OCI-LY7 (cell line): ENCODE measurements at regions not wholly inside any gene's neighbourhood (a gene's known extent, or its start where the extent isn't known, plus 50 kb on each side); places are given as distances from the start of the nearest gene placed in this dataset.

Experiments used
- BruUV-seq: library from RNA; stranded (reverse); fragments of 400-500 nt; replicated peaks from 2 replicates; lab custom pipeline; 2021; lab: Mats Ljungman, UMichigan
- CTCF ChIA-PET: fragments of 300-600 bp; sonication (Branson Sonifier 250); formaldehyde crosslinking; loops from one replicate; lab custom pipeline; 2022; ENCODE audit warnings: antibody characterized with exemption; ENCODE audit not compliant: unreplicated experiment; lab: Charles Lee
- POLR2A ChIA-PET: fragments of 300-600 bp; sonication (Branson Sonifier 250); formaldehyde crosslinking; loops from one replicate; lab custom pipeline; 2022; ENCODE audit warnings: antibody characterized with exemption; lab: Charles Lee
- DNase-seq: peaks from one replicate; pipeline ENCODE4 v3.0.0-alpha.2; 2015; ENCODE audit warnings: low spot score
- H2AFZ ChIP-seq: fragments of 200-600 bp; sonication (generic), shearing (Covaris generic); 2 replicates; pipeline ENCODE4 v1.6.1; 2014; ENCODE audit warnings: mild to moderate bottlenecking, antibody characterized with exemption, low read length, moderate library complexity
- H3K27ac ChIP-seq: fragments of 200-600 bp; sonication (generic); 2 replicates; pipeline ENCODE4 v1.5.1; 2014; ENCODE audit warnings: mixed run types, low read depth, mild to moderate bottlenecking, moderate library complexity, low read length, inconsistent platforms; ENCODE audit not compliant: poor library complexity, severe bottlenecking
- H3K36me3 ChIP-seq: fragments of 200-600 bp; sonication (generic); 2 replicates; pipeline ENCODE4 v1.6.1; 2014; ENCODE audit warnings: mild to moderate bottlenecking, antibody characterized with exemption, low read length, moderate library complexity, mixed read lengths; ENCODE audit not compliant: insufficient read depth
- H3K4me1 ChIP-seq: fragments of 200-600 bp; sonication (generic); 2 replicates; pipeline ENCODE4 v1.5.1; 2014; ENCODE audit warnings: mild to moderate bottlenecking, low read length; ENCODE audit not compliant: insufficient read depth, poor library complexity, severe bottlenecking
- H3K4me2 ChIP-seq: fragments of 200-600 bp; sonication (generic); 2 replicates; pipeline ENCODE4 v1.6.1; 2014; ENCODE audit warnings: mild to moderate bottlenecking, low read length
- H3K4me3 ChIP-seq: fragments of 200-600 bp; sonication (generic); 2 replicates; pipeline ENCODE4 v1.5.1; 2014; ENCODE audit warnings: mild to moderate bottlenecking, low read depth, low read length; ENCODE audit not compliant: poor library complexity, severe bottlenecking
- H3K79me2 ChIP-seq: fragments of 200-600 bp; sonication (generic); 2 replicates; pipeline ENCODE4 v1.6.1; 2016; ENCODE audit warnings: low read depth, mild to moderate bottlenecking, low read length, moderate library complexity, mixed read lengths; ENCODE audit not compliant: insufficient read depth
- H3K9me2 ChIP-seq: fragments of 200-600 bp; sonication (generic); 2 replicates; pipeline ENCODE4 v1.6.1; 2016; ENCODE audit warnings: mild to moderate bottlenecking, low read length, mixed read lengths; ENCODE audit not compliant: insufficient read depth
- H3K9me3 ChIP-seq: fragments of 200-600 bp; sonication (generic); 2 replicates; pipeline ENCODE4 v1.6.1; 2014; ENCODE audit warnings: mild to moderate bottlenecking, mixed run types, low read length, mixed read lengths
- H4K20me1 ChIP-seq: fragments of 200-600 bp; sonication (generic); 2 replicates; pipeline ENCODE4 v1.6.1; 2014; ENCODE audit warnings: mild to moderate bottlenecking, antibody characterized with exemption, low read length, moderate library complexity, mixed read lengths; ENCODE audit not compliant: insufficient read depth
- EZH2phosphoT487 ChIP-seq: fragments of 200-600 bp; sonication (generic); IDR thresholded peaks from 2 replicates; pipeline ENCODE4 v1.6.1; 2018; ENCODE audit warnings: low read depth, borderline replicate concordance, mild to moderate bottlenecking, mixed run types, antibody characterized with exemption, low read length, moderate library complexity, mixed read lengths
- intact Hi-C: fragments of 100-400 bp; cut with micrococcal nuclease; formaldehyde crosslinking; loops from one replicate; pipeline ENCODE4 v1.10.0; 2022; ENCODE audit not compliant: unreplicated experiment
- TF ChIP-seq, protein P1 (sequence below): fragments of 200-600 bp; sonication (generic); conservative IDR thresholded peaks from 2 replicates; pipeline ENCODE4 v1.5.1; 2014; ENCODE audit warnings: mild to moderate bottlenecking, antibody characterized with exemption, low read length, moderate library complexity, mixed read lengths

DNA sequence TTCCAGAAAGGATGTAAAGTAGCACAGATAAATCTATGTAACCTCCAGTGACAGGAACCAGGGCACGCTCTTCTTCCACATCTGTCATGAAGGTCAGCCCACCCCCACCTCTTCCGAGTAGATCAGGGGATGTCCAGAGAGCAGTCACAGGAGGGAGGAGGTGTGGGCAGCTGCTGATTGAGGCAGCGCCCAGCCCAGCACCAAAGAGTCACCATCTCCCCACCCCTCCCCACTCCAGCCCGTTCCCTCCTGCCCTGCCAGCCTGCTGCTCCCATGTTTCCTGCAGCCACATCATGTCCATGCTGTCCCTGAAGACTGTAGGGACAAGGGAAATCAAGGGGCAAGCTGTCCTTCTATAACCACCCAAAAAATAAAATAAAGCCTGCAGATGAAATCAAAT is 269.8 kb downstream of the BCL11A start:
- H4K20me1 ChIP-seq, result no peaks in the 10 kb centered on the region
- TF ChIP-seq, protein P1, sequence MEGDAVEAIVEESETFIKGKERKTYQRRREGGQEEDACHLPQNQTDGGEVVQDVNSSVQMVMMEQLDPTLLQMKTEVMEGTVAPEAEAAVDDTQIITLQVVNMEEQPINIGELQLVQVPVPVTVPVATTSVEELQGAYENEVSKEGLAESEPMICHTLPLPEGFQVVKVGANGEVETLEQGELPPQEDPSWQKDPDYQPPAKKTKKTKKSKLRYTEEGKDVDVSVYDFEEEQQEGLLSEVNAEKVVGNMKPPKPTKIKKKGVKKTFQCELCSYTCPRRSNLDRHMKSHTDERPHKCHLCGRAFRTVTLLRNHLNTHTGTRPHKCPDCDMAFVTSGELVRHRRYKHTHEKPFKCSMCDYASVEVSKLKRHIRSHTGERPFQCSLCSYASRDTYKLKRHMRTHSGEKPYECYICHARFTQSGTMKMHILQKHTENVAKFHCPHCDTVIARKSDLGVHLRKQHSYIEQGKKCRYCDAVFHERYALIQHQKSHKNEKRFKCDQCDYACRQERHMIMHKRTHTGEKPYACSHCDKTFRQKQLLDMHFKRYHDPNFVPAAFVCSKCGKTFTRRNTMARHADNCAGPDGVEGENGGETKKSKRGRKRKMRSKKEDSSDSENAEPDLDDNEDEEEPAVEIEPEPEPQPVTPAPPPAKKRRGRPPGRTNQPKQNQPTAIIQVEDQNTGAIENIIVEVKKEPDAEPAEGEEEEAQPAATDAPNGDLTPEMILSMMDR, result no peak
- TF ChIP-seq EZH2phosphoT487, result no peak
- BruUV-seq, result no TSS peak
- intact Hi-C loops, result no loop called here
- H3K9me2 ChIP-seq, result no peaks in the 10 kb centered on the region
- no peak overlapping the region for H3K4me3 ChIP-seq
- H3K4me2 ChIP-seq, result no peak overlapping the region
- ChIA-PET POLR2A (interaction anchor here (0.5 to 1.0 kb wide), 3 partner anchors 10 to 1137 kb away, joined by 3 read pairs; no protein-coding TSS in a partner anchor), CTCF (no interaction called here)
- H3K36me3 ChIP-seq, result no peaks in the 10 kb centered on the region
- no peak overlapping the region for H3K27ac ChIP-seq
- no peaks in the 10 kb centered on the region for H3K79me2 ChIP-seq
- H3K4me1 ChIP-seq, result no peaks in the 10 kb centered on the region
- DNase-seq, result no peak
- H3K9me3 ChIP-seq, result no peaks in the 10 kb centered on the region
- H2AFZ ChIP-seq, result no peak overlapping the region

DNA sequence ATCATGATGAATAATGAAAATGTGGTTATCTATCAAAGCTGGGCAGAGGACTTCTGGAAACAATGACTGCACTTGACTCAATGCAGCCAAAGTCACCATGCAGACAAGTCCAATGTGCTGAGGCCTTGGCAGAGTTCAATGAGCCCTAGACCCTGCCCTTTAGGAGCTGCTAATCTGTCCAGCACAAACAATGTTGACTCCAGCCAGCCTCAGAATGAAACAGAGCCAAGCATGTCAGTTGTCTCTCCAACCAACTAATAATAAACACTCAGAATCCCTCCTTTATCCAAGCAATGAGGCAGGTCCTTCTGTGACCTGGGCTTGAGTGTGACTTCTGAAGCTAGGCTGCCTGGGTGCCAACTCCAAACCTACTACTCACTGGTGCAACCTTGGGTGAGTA is 270.6 kb downstream of the BCL11A start:
- Histone ChIP-seq H3K9me3 (no peaks in the 10 kb centered on the region), H3K27ac (no peak overlapping the region), H3K4me2 (no peak overlapping the region), H2AFZ (peak overlapping the region; percentile 27; the same call in 1 of the 2 replicates), H3K4me1 (no peaks in the 10 kb centered on the region), H3K9me2 (no peaks in the 10 kb centered on the region), H3K36me3 (no peaks in the 10 kb centered on the region), H4K20me1 (no peaks in the 10 kb centered on the region), H3K79me2 (no peaks in the 10 kb centered on the region), H3K4me3 (no peak overlapping the region)
- ChIA-PET CTCF (no interaction called here), POLR2A (interaction anchor here (0.5 to 0.8 kb wide), 2 partner anchors 11 to 1138 kb away, joined by 3 read pairs; no protein-coding TSS in a partner anchor)
- intact Hi-C loops, result no loop called here
- TF ChIP-seq, protein P1, result no peak
- TF ChIP-seq EZH2phosphoT487, result no peak
- no peak for DNase-seq
- BruUV-seq, result no TSS peak

DNA sequence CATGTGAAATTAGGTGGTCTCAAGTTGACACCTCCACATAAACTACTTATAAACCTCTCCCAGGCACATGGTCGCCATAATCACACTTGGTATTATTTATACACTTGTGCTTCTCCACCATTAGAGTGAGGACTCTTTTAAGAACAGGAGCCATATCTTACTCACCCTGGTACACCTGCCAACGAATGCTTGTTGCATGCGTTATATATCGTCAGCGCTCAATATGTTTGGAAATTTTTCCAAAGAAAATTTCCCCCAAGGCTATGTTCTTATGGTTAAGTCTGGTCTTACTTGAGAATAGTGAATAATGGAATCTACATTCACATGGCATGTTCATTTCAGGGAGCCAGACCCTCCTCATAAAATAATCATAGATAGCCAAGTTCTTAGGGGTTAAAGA is 271.7 kb downstream of the BCL11A start:
- Histone ChIP-seq H3K9me2 (no peaks in the 10 kb centered on the region), H2AFZ (no peak overlapping the region), H3K79me2 (no peaks in the 10 kb centered on the region), H4K20me1 (no peaks in the 10 kb centered on the region), H3K36me3 (no peaks in the 10 kb centered on the region), H3K4me1 (no peaks in the 10 kb centered on the region), H3K9me3 (no peaks in the 10 kb centered on the region), H3K27ac (no peak overlapping the region), H3K4me3 (no peak overlapping the region), H3K4me2 (no peak overlapping the region)
- no TSS peak for BruUV-seq
- DNase-seq, result no peak
- ChIA-PET CTCF (no interaction called here), POLR2A (no interaction called here)
- TF ChIP-seq, protein P1, result no peak
- TF ChIP-seq EZH2phosphoT487, result no peak
- intact Hi-C loops, result no loop called here
